ENCODE measurements at regions not wholly inside any gene's neighbourhood (a gene's known extent, or its start where the extent isn't known, plus 50 kb on each side); places are given as distances from the start of the nearest gene placed in this dataset.

DNA sequence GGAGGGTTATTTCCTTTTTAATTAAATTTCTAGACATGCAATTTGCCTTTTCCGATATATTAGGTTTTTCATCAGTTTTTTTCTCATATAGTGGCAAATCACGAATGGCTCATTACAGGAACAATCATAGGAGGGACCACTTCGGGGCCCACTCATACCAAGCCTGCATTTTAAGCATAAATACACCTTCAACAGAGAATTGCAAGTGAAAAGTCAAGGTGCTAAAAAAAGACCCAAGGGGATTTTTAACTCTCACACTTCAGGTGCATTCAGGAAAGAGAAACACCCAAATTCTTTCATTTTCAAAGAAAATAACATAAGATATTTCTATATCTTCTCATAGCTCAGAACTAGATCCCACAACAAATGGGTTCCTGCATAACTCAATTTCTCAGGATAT, 979.6 kb upstream of the NR2F2 start:
- no peak for DNase-seq

DNA sequence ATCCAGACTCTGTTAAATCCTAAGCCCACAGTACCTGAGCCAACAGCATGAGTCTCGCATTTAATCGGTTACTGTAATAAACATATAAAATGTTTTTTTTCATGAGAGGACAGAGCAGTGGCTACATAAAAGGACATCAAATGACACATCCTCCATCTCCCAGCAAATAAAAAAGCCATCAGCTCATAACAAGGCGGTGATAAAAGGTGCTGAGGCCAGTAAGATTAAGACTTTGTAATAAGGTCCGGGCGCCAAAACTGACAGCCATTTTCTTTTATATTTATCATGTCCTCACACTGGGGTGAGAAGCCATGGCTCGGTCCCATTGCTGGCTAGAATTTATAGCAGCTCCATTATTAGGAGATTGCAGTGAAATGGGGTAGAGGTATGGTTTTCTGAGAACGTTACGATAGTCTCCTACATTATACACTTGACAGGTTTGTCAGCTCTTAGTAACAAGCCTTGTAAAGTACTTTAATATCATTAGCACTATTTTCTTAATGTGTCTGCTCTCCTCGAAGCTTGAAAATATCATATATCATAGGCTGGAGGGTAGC, 977.8 kb upstream of the NR2F2 start:
- DNase-seq, result no peak

DNA sequence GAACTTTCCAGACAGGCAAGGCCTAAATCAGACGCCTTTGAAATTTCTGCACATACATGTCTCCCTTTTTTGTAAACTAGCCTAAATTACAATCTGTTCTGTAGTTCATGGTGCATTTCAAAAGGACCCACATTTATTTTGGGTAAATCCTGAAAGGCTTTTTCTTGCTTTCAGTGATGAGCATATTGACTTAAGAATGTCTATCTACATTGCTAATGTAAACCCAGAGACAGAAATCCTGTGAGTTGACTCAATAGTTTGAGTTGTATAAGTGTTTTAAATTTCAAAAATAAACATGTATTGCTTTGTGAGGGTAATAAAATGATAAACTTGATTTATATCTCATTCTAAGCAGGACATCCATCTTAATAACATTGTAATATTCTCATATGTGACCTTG, 977.0 kb upstream of the NR2F2 start:
- DNase-seq, result no peak

DNA sequence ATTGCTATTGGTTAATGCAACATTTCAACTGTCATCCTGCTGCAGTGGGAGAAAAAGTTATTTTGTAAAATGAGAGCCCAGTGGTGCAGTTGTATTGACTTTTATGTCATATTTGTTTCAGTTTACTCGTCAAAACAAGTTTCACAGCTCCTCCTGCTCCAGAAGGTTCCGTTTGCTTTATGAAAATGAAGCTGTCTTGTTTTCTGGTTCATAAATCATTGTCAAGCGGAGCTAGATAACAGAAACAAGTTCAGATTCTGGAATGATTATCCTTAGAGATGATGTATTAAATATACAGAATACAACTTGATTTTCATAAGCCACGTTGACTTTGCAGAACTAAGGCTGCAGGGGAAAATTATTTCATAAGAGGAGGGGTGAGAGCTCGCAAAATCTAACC, 970.5 kb upstream of the NR2F2 start:
- DNase-seq, result no peak

DNA sequence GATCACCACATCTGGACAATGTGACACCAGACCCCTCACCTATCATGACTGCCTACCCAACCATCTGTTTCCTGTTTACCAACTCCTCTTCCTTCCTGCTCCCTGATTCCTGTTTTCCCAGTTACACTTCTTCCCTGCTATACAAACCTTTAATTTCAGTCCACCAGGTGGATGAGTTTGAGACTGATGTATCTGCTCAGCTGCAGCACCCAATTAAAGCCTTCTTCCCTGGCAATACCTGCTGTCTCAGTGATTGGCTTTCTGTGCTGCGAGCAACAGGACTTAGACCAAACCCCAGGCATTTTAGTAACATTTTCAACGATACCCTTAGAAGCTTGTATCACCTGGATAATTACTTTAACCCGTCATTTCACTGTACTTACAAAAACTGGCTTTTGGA, 968.2 kb upstream of the NR2F2 start:
- no peak for DNase-seq

DNA sequence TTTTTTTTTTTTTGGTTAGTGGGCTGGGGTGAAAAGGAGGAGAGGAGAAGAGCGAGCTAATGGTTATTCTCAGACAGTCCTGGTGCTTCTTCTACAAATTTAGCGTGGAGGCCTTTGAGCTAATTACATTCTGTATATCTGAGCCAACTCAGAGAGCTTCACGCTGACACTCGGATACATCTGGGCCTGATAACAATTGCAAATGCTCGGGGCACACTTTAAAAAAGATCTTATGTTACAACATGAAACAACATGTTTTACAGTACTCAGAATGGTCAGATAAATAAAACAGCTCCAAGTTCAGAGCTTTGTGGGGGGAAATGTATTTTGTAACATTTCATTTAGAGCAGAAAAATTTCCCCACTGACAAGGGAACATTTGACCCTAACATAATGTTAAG, 966.9 kb upstream of the NR2F2 start:
- DNase-seq, result no peak

DNA sequence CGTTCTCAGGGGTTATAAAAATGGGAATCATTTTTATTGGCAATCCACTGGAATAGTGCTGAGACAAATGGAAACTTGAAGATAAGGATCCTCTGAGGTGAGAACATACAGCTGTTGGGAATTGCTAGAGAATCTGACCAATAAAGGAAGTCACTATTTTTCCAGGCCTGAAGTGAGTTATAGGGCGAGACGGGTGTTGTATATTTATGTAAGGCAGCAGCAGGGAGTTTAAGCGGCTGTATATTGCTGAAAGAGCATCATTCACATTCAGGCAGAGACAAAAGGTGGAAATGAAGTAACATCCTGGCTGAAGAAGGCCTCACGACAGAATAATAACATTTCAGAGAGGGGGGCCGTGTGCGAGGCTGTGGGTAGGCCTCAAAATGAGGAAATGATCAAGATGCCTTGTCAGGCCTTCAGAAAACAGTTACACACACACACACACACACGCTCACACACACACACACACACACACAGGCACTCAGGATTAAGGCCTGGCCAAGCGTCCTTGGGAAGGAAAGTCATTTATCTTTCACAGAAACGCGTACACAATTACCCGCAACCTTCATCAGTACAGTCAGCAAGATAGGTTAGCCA, 964.9 kb upstream of the NR2F2 start:
- no peak for DNase-seq

DNA sequence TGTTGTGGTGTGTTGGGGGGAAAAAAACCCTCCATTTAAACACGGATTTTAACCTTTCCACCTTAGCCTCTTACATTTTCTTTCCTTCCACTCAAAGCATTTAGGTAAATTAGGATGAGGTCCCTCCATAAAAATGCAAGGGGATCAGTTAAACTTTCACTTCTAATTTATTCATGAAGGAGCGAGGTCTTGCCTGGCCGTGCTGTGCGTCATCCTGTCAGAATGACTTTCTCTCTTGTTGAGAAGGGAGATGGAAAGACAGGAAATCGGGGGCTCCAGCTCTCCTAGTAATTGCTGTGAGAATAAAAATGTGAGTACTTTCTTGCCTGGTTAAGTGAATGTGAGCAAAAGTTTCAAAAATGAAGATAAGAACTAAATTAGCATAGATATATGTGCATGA, 962.3 kb upstream of the NR2F2 start:
- DNase-seq, result no peak

DNA sequence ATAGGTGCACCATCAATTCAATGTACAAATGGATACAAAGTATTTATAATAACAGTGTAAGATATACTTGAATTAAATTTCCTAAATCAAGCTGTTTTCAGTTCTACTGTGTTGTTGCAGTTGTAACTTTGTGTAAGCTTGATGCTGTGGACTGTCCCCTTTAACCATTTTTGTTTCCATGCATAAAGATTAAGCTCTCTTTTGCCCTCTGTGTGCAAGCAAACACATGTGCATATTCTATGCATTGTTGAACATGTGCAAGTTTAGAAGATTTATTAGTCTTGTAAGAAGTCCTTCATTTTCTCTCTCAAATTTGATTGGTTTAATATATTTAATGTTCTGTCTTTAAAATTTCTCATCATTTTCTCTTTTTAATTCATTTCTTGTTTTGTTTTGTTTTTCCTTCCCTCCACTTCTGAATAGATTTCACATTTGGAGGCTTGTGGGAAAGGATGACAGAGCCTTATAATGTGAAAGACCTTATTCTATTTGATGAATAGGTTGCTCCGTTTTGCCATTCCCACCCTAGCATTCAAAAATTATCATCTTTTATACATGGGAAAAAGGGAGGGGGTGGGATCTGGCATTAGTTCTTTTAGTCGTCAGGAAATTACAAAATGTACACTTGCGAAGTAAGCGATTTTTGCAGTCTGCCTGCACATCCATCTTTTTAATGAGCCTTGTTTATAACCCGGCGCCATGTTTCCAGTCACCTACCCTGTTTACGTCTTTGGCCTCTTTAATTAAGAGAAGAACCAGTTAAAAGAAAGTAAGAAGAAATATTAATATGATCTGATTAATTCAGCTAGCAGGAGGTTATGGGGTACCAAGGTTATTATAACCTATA, 961.5 kb upstream of the NR2F2 start:
- no peak for DNase-seq

DNA sequence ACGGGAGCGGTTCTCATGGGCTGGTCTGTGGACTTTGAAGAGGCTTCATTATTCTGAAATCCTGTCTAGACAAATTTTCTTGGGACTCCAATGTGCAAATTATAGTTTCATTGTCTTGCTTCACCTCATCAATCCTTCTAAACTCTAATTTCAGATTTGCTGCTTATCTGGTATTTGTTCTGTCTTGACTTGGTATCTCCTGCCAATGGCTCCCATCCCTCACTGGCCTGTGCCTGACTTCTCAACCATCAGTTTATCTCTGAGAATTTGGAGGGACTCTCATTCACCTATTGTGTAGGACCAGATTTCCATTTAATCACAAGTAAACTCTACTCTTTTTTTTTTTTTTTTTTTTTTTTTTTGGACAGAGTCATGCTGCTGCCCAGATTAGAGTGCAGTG, 960.2 kb upstream of the NR2F2 start:
- DNase-seq, result no peak

DNA sequence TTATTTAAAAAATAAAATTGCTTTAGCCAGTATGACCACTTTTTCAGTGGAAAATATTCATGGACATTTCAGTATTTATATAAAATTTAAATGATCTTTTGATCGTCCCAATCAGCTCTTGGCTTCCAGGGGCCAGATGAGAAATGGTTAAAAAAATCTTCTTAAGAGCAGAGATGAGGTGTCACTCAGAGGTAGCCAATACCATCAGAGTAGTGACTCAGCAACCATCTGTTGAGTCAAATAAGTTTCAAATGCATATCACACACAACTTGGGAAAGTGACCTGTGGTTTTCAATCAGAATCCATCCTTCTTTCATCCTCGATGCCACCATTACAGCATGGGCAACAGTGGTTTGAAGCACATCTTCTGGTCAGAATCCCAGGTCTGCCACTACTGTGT, 958.8 kb upstream of the NR2F2 start:
- no peak for DNase-seq

DNA sequence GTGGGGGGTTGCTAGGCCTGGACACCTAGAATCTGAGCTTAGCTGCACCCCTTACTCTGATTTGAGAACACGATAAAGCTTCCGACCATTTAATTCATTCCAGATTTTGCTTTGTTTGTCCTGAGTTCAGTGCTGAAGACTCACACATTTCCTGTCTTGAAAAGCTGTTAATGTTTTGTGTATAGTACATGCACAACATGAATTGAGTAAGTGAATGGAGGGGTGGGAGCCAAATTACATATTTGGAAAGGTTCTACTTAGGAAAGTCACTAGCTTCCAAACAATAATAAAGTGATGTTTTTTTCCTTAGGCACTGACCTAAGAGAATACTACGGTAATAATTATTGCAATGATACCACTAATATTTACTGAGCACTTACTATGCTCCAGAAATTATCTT, 955.2 kb upstream of the NR2F2 start:
- DNase-seq, result no peak

DNA sequence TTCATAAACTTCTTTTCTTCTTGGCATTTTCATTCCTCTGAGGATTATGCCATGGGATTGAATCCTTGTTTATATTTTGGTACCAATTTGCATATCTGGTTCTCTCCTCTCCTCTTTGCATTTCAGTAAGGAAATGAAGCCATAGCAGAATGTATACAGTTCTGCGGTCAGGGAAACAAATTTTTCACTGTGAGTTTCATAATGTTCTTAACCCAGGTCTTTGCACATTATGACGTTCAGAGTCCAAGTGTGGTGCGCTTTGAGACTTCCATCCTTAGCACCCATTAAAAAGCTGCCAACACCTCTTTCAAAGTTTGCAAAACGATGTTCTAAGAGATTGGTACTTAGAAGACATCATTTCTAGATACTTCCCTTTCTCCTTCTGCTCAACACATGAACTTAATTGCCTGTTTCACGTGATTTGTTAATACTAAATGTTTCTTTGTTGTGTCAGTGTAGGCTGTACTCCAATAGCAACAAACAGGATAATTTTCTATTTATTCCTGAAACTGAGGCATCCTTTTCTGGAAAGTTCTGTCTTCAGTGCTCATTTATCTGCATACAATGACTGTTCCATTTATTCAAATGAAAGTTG, 953.1 kb upstream of the NR2F2 start:
- DNase-seq, result no peak

DNA sequence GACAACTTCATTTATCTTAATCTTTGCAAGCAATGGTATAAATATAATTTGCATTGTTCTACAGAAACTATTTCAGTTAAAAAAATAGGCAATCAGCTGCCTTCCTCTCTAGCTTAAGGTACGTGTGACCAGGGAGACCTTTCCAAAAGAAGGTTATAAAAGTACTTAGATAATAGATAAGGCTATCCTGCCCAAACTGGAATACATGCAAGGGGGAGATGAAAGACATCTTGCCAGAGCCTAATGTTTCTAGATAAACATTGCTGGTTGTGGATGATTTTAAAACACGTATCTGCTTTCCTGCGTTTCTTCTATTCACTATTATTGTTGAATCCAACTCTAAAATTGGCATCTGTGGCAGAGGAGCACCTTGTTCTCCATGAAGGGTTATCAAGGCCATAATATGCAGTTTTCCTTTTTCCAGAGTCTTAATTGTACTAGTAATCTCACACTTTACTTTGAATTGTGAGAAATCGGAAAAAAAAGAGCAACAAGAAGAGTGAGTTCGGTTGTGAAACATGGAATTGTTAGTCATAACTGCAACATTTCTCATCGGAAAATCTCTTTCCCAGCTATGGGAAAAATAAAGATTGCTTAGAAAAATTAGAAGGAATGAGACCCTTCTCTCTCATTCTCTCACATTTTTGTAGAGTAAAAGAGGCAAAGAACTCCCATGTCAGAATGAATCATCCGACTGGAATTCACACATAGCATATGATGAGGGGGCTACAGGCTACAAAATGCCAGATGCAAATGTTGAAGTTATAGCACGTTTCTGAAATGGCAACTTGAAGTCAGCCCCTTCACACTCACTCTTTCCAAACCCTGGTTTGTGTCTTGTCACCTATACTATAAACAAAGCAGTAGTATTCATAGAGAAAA, 936.1 kb upstream of the NR2F2 start:
- DNase-seq, result no peak

DNA sequence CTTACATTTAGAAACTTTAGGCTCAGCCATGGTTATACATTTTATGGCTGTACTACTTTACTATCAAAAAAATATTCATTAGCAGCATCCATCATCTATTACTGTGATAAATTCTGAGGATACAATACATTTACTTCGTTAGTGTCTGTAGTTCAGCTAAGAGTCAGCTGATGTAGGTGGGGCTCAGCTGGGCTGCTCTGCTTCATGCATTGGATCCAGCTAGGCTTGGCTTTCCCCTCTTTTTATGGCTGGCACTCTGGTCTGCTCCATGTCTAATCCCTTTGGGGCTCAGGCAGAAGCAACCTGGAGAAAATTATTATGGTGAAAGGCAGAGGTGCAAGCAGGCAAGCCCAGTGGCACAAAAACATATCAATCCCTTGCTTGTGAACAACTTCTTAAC, 930.1 kb upstream of the NR2F2 start:
- no peak for DNase-seq

DNA sequence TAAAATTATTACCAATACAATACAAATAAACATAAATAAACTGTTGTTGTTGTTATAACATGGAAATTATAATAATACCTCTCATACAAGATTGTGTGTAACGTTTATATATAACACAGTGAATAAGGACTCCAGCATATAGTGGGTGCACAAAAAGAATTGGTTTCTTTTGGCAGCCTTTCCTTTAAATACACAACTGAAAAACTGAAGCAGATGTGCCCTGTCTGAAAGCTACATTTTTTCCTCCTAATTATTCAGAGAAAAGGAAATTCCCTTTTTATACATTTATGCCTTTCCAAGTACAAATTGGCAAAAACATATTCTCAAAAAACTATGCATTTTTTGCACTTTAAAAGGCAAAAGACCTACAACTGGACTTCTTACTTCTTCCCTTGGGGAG, 928.9 kb upstream of the NR2F2 start:
- DNase-seq, result no peak

DNA sequence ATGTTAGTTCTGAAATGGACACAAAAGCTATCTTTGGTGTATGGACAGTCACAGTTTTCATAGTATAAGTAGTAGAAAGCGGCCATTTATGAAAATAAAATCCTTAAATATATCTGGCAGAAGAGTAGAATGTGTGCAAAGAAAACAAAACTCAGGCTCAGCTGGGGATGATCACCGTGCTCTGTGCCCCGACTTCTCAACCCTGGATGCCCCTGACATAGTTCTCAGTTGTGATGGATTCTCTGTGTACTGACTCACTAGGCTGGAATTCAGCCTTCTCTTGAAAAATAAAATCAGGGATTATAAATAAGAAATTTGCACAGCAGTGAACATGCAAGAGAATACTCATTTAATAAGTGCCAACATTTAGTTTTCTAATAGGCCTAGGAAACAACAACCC, 925.1 kb upstream of the NR2F2 start:
- no peak for DNase-seq

DNA sequence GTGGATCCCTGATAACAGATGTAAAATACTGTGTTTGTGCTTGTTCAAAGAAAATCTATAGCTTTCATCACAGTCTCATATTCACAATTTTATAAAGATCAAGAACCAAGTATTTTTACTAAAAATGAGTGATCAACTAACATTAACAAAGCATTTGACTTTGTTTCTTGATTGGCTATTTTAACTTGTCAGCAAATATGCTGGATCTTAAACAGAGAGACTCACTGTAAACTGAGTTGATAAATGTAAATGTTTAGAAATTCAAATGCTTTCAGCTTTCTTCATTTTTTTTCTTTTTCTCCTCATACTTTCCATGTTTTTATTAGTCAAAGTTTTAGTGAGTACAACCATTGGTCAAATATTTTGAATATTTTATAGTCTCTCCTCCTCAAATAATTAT, 923.0 kb upstream of the NR2F2 start:
- no peak for DNase-seq

DNA sequence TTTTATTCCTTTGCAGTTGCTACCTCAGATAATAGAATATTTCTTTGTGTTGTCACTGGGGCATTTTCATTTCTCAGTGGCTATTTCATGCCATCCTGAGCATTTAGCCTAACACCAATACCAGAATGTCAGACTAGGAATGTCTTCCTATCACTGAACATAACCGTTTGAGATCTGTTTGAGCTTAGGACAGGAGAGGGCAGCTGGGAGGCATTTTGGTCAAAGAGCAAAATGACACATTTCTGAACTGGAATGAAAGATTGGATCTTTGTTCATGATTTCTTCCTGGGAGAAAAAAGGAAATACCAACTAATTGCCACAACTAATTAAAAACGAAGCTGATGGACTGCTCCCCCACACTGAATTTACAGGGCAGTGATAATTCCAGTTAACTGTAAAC, 921.3 kb upstream of the NR2F2 start:
- no peak for DNase-seq

DNA sequence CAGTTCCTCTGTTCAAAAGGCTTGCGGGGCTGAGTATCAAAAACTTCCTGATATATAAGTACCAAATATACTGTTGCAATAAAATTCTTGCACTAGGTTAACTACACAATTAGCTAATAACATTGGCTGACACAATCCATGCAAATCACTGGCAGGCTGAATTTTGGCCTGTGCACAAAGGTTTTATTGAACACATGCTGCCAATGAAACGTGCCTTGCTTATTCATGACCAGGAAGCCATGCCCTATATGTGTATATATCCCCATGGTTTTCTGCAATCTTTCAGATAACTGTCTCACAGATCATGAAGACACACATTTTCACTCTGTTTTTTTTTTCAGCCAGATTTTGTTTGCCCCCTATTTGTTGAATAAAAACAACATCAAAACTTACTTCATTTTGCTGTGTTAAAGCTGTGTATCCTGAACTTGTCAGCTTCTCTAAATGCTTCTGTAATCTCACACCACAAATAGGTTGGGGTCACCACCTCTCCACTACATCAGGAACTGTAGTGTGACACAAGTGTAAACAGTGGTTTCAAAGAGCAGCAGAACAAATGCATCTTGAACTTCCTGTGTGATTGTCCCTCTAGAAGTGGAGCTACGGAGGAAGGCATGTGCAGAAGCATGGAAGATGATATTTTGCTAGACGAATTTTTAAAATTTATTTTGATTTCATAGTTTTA, 920.7 kb upstream of the NR2F2 start:
- DNase-seq, result no peak

DNA sequence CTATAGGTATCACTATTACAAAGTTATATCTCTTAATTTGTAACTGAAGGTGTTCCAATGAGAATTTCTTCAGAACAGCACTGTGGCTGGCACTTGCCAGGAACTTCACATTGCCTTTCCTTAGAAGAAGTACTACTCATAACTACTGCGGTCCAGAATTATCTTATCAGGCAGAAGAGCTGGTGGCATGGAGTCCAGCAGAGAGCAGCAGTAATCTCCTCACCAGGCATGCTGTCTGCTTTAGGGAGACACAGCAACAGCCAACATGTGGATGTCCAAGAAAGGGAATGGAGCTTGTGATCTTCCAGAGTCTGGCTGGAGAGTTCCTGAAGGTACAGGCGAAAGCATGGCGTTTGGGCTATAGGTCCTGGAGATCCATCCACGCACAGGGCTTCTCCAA, 919.7 kb upstream of the NR2F2 start:
- no peak for DNase-seq

DNA sequence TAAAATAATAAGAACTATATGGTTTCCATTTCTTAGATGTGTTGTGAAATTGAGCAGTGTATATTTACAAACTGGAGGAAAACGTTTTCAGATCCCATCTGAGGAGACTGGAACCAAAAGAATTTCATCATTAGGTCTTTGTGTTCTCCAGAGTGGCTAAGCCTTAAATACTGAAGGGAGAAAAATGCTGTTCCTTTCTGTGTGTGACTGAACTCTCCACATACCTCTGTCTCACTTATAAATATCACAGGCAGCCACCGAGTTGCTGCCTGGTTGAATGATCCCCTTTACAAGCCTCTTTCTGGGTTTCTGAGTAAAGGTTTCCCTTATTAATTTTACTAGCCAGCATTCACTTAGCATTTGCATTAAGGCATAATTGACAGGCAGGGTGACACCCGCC, 913.9 kb upstream of the NR2F2 start:
- no peak for DNase-seq

DNA sequence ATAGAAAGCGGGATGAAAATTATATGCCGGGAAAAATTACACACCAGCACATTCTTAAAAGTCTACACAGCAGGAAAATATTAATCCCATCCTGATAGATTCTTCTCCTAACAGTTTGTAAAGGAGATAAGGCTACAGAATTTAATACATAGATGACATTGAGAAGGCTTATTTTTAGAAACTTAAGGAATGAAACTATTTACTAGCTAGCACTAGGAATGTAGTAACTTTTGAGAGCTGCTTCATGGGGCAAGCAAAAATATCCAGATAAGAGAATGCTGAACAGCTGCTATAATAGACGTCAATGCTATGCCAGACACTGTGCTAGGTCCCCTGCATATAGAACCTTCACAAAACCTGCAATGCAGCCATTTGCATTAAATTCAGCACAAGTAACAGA, 912.7 kb upstream of the NR2F2 start:
- DNase-seq, result no peak

Measured in activated CD4-positive, alpha-beta T cell treated with anti-CD3 and anti-CD28 coated beads for 1 hour (primary cell).